Peyer's patch (tissue), 4 donors: ENCODE measurements at regions not wholly inside any gene's neighbourhood (a gene's known extent, or its start where the extent isn't known, plus 50 kb on each side); places are given as distances from the start of the nearest gene placed in this dataset.

ENCODE experiments used
- CTCF ChIP-seq, 6 experiments: fragments of 450-650 bp in 4 of 6; fragments of 200-600 bp in 2 of 6; sonication (generic) in 1 of 6; IDR thresholded peaks; one replicate each; pipeline ENCODE4 v1.5.1; 2017 to 2019; ENCODE audit warnings: antibody characterized with exemption in 6 of 6, mild to moderate bottlenecking in 3 of 6, moderate library complexity in 1 of 6
- POLR2A ChIP-seq, 2 donors: fragments of 450-650 bp; IDR thresholded peaks; one replicate each; pipeline ENCODE4 v1.5.1; 2017; ENCODE audit warnings: antibody characterized with exemption in 2 of 2, mild to moderate bottlenecking in 2 of 2, moderate library complexity in 2 of 2

- TF ChIP-seq CTCF (IDR thresholded peaks at IDR 0.05), result no peak
- TF ChIP-seq POLR2A (IDR thresholded peaks at IDR 0.05), result no peak
Observed at GRCh38 chr1:56227886-56228285, 351.5 kb downstream of the PLPP3 start.
